GM12873 (cell line): ENCODE measurements at regions not wholly inside any gene's neighbourhood (a gene's known extent, or its start where the extent isn't known, plus 50 kb on each side); places are given as distances from the start of the nearest gene placed in this dataset.

Source experiments
- TF ChIP-seq, protein P1 (sequence below): IDR thresholded peaks from 2 replicates; pipeline ENCODE4 v1.5.1; 2012; ENCODE audit warnings: low read depth, mild to moderate bottlenecking, moderate library complexity, low read length, control low read depth; ENCODE audit not compliant: insufficient read depth; ENCODE audit errors: missing control alignments

DNA sequence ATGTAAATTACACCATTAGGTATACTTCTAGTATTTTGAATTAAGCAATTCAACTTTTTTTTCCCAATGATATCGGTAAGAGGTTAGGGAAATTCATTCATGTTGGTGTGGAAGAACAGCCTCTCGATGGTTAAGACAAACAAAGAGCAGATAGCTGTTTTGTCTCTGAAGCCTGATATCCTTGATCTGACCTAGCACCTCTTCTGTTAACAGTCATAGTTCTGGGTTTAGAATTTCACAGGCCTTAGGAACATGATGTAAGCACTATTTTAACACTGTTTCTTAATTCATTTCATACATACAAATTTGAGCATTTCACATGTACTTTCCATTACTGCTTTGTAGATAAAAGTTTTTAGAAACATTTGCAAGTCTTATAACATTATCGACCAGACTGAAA lies 367.5 kb upstream of the ZNF385D start:
- TF ChIP-seq, protein P1, sequence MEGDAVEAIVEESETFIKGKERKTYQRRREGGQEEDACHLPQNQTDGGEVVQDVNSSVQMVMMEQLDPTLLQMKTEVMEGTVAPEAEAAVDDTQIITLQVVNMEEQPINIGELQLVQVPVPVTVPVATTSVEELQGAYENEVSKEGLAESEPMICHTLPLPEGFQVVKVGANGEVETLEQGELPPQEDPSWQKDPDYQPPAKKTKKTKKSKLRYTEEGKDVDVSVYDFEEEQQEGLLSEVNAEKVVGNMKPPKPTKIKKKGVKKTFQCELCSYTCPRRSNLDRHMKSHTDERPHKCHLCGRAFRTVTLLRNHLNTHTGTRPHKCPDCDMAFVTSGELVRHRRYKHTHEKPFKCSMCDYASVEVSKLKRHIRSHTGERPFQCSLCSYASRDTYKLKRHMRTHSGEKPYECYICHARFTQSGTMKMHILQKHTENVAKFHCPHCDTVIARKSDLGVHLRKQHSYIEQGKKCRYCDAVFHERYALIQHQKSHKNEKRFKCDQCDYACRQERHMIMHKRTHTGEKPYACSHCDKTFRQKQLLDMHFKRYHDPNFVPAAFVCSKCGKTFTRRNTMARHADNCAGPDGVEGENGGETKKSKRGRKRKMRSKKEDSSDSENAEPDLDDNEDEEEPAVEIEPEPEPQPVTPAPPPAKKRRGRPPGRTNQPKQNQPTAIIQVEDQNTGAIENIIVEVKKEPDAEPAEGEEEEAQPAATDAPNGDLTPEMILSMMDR: no peak

DNA sequence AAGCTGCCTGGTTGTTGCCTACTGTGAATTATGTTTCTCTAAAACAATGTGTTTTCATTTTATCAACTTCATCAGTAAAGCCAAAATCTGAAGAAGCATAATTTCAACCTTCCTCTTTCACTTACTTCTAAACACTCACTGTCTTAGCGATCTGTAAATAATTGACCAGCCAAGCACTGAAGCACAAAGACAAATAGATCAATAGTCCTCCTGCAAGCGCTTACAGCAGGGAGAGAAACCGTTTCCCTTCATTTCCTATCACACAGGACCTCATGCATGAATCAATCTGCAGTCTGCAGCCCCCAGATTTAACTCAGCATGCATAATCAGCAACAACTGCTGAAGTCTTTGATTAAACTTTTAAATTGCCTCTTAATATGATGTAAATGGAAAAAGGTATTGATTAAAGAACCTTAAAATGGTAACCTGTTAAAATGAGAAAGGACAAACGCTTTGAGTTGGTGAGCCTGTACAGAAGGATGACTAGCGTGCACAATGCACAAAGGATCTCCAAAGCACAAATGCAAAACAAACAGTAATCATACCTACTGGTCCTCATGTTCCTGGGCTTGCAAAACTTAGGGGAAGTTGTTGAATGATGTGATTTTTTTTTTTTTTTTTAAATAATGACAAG lies 370.2 kb upstream of the ZNF385D start:
- TF ChIP-seq, protein P1: no peak

DNA sequence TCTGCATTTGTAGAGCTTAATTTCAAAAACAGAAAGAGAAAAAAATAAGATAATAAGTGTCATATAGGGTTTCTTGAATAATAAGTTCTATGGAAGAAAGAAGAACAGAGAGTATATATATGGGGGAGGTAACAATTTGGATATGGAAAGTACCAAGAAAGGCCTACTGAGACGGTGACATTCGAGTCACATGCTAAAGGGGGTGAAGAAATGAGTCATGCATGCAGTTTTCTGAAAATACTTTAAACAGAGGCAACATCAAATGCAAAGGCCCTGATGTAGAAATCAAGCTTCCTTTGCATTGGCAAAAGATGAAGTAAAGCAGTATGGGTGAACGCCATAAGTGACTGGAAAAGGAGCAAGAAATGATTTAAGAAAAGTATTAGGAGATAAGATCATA lies 371.6 kb upstream of the ZNF385D start:
- TF ChIP-seq, protein P1: no peak

DNA sequence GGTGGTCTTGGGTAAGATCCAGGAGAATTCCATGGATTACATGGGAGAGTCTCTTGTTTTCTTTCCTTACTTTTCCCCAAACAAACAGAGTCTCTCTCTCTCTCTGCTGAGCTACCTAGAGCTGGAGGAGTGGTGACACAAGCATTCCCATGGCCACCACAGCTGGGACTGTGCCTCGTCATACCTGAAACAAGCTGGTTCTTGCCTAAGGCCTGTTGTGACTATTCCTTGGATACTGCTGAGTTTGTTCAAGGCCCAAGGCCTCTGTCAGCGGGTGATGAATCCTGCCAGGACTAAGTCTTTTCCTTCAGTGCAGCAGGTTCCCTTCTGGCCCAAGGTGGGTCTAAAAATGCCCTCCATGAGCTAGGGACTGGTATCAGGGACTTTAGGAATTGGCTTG lies 378.1 kb upstream of the ZNF385D start:
- TF ChIP-seq, protein P1: no peak

DNA sequence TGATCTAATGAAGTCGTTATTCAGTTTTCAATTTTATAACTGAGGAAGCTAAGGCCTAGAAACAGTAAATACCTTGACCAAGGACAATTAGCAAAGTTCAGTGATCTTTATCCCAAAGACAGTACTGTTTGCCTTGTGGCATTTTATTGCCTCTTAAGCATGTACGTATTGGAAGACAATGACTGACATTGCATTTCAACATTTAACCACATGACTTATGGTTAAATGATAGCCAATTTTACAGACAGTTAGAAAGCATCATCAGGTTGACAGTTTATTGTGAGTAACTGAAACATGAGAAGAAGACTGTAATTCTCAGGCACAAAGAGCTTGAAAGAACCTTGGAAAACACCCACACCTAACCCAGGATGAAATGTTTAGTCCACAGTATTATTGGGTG lies 390.8 kb upstream of the ZNF385D start:
- TF ChIP-seq, protein P1: no peak

DNA sequence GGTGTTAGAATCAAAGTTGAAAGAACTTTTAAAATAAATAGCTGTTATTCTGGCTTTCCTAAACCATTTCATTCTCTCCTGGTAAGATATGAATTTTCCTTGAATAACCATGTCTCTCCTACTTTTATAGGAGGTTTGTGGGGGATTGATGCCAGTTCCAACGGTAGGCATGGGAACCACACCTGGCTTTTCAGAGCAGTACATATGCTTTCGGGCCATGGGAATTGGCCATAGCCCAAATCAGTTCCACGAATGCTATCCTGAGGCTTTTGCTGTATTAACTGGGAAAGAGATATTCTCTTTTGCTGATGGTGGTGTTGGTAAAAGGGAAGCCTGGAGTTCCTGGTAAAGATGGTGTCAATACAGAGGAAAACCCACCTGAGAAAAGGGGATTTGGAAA lies 396.2 kb upstream of the ZNF385D start:
- TF ChIP-seq, protein P1: no peak

DNA sequence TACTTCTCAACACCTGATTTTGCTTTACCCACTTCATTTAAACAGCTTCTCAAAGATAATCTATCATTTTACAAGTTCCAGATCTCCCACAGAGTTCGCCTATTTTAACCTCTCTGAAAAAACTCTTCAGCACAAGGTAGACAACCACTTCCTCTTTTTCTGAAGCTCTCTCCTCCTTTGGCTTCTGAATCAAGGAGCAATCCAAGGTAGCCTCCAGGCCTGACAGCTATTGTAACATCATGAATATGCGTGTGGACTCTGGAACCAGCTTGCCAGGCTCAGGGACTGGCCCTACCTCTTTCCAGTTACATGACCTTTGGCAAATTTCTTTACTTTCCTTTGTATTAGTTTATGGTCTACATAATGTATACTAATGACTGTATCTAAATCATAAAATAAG lies 405.9 kb upstream of the ZNF385D start:
- TF ChIP-seq, protein P1: no peak
